Stimulated activated CD8-positive, alpha-beta memory T cell treated with anti-CD3 and anti-CD28 coated beads, Interleukin-7, amount 100 ng/mL, for 24 hours (primary cell): ENCODE measurements at regions not wholly inside any gene's neighbourhood (a gene's known extent, or its start where the extent isn't known, plus 50 kb on each side); places are given as distances from the start of the nearest gene placed in this dataset.

Experiments used
- DNase-seq: peaks from one replicate; pipeline ENCODE4 v3.0.0-alpha.2; 2020; ENCODE audit warnings: low read depth

DNA sequence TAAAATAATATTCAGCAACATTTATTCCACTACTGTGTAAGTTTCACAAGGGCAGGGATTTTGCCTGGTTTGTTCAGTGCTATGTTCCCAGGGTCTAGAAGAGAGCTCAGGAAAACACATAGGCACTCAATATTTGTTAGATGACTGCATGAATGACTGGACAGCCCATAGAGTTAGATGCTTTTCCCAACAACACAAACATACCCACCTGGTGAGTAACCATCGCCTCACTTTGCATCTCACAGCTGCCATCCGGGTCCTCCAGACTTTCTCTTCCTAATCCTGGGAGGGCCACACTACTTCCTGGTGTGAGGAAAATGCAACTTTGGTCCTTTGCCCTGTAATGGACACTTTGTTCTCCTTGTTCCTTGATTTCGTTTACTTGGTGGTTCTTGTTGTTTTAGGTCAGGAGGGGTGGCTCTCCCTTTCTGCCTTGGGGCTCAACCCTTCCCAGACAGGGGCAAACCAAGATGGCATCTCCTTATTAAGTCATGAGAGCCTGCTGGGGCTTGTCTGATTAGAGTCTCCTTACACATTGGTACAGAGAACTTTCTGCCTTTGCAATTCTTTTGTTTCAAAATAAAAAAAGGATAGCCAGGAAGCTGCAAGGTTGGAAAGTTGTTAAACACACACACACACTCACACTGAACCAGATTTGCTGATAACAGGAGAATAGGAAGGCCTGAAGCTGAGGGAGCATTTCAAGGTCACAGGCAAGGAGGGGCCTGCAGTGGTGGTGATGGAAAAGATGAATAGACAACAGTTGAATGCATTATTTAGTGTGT is 190.6 kb downstream of the MID1IP1 start:
- DNase-seq: no peak

DNA sequence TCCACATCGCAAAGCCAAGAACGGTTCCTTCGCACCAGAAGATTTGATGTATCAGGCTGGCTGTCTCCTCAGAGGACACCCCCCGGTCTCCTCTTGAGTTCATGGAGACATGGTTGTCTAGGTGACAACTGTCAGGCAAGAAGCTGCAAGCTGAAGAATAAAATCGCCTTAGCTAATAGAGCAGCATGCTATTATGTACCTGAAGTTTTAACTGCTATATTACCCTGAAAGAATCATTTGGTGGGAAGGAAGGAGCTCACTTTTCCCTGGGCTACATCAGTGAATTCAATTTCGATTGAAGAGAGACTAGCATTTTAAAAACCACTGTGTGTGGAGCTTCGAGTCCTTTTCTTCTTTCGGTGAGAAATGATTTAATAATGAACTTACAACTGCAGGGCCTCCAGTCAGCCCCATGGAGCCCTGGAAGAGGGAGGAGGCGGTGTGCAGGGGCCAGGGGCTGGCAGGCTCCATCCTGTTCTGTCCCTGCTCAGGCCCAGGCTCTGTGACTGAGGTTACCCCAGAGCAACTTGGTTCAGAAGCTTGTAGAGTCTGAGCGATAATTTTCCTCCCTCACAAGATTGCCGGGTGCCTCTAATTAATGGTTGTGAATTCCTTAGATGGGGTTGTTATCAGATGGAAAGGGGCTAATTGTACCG is 191.3 kb downstream of the MID1IP1 start:
- no peak for DNase-seq

DNA sequence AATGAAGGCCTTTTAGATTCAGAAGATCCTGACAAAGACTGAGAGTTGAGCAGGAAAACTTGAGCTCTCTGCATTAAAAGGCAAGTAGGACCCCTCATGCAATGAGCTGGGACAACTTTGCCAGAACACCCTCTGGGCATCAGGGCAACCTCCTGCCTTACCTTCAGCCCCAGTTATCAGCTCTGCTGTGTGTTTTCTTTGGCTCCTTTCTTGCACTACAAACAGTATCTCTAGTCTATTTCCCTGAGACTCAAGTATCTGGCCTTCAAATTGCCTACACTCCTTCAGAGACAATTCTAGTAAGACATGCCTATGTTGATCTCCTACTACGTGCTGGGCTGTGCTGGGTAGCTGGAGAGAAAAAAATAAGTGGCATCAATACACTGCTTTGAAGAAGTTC is 192.2 kb downstream of the MID1IP1 start:
- no peak for DNase-seq

DNA sequence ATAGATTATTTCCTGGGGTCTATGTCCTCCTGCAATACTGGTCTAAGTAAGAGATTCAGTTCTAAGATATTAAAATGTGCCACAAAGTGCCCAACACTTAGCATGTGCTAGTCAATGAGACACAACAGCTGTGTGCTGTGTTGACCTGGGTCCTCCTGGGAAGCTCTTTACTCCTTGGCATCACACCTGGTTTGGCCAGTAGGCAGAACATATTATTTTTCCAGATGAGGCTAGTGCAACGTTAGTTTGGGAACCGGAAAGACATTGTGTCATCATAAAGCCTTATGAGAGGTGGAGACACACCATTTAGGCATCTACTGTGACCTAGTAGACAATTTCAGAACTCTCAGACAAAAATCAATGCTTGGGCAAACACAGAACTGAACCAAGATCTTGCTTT is 197.8 kb downstream of the MID1IP1 start:
- DNase-seq: no peak

DNA sequence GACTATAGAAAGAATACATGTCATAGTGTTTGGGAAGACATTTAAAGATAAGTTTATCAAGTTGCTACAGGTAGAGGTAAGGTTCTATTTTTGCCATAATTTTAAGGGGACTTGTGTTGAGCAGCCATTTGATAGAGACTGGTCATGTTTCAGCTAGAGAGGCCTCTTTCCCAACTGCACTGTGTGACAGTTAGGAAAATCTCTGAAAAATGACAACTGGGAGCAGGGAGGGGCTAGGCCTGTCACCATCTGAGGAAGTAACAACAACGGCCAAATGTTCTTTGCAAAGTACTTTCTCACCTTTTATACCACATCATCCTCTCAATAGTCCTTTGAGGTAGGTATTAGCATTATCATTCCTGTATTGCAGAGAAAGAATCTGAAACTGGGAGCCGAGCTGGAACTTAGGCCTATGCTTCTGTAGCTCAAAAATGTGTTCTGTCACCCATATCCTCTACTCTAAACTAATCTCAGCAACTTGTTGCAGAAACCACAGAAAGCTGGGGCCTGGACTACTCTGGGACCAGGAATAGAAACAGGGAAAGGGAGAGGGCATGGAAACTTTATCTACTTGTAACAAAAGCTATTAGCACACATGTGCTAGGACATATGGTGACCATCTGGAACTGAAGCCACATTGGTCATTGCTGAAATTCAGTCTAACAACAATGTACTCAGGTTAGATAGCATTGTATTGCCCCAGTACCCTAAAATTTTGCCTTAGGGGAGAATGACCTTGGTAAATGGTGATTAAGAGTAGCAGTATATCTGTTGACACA is 198.9 kb downstream of the MID1IP1 start:
- DNase-seq: no peak

DNA sequence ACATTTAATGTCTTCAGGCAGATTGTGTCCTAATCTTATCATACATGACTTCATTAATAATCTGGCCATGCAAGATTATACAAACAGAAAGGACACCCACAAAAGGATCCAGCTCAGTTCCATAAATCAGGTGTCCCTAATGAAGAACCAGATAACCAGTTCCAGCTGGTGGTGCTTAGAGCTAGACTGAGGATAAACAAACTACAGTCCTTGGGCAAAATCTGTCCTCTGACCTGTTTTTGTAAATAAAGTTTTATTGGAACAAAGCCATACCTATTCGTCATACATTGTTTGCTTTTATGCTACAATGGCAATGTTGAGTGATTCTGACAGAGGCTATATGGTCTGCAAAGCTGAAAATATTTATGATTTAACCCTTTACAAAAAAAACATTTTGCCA is 199.5 kb downstream of the MID1IP1 start:
- DNase-seq: no peak

DNA sequence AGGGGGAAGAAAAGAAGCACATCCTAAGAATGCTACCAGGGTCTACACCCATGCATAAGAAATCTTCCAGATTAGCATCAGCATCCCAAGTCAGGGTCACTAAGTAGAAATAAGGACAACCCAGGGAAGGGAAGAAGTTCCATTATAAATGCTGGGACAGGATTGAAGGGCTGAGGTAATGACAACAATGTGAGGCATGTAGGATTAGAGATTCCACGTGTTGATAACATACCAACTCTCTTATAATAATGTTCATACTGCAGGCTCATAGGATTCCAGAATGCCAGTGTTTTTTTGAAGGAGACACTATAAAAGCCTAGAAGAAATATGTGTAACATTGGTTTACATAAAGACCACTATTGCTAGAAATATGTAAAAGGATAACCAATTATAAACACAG is 201.2 kb downstream of the MID1IP1 start:
- DNase-seq: no peak

DNA sequence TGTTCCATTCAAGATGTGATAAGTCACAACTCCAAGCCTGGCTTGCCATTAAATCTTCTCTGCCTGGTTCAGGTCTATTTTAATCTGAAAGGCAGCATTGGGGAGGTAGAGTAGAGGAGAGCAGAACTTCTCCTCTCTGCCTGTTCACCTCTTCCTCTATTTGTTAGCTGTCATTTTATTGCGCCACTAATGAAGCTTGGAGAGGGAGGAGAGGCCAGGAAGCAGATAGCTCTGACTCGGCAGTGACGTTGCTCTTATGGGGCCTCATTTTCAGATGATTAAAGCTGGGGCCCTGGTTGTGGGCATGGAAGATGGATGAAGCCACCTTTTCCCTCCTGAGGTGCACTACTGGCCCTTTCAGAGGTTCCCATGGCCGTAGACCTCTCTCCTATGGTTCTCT is 207.3 kb downstream of the MID1IP1 start:
- DNase-seq: no peak

DNA sequence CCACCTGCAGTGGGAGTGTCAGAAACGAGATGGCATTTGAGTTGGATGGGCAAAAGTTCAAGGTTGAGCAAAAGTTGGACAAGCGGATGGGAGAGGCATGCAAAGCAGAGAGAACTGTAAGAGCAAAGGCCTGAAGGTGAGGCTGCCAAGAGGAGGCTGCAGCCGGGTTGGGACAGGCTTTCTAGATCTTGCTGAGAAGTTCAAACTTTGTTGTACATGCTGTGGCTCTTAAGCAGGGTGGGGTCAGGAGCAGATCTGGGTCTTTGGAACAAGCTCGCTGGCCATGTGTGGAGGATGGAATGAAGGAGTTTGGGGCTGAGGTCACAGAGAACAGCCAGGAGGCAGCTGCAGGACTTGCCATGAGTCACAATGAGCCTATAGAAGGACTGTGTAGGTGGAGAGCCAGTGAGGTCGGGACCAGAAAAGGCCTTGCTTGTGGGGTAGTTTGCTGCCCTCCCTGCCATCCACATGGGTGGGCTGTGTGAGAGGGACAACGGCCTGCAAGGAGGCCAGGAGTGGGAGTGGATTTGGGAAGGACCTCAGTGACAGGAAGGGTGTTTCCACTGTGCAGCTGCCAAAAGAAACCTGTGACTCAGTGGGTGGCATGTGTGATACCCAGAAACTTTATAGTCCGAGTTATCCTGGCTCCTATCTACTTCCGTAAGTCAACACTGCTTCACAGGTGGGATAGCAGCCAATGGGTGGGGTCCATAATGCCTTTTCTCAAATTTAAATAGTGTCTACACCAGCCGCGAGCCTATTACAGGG is 210.4 kb downstream of the MID1IP1 start:
- DNase-seq: no peak

DNA sequence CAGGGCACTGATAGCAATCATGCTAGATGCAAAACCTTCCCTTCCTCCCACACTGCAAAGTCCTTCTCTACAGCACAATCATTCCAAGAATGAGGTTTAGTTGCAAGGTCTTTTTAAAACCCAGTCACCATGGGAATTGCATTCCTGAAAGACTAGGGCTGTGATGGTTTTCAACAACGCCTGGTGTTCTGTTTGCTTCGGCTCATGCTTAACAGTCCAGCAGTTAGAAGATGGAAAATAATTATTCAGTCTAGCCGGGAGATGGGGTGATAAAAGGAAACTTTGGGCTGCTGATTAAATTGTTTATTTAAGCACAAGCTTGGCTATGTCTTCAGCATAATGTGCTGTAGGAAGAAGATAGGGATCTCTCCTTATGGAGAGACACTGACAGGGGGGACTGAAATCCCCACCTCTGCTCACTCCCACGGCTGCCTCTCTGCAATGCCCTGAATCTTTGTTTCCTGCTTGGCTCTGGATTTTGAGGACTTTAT is 211.4 kb downstream of the MID1IP1 start:
- DNase-seq: no peak

DNA sequence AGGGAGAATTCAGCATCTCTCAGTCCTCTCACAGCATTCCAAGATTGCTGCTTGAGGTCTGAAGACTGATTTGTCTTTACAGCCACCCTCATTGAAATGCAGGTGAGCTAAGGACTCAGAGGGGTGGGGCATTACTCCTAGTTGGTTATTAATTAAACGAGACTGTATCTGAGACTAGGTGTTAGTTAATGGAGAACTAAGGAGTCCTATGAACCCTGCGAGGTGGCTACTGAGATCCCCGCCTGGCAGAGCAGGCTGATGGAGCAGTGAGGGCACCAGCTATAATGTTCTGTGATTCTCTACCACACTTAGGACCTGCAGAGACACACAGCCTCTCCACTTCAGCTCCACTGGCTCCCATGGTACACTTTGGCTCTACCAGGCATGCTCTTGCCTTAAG is 215.3 kb downstream of the MID1IP1 start:
- no peak for DNase-seq

DNA sequence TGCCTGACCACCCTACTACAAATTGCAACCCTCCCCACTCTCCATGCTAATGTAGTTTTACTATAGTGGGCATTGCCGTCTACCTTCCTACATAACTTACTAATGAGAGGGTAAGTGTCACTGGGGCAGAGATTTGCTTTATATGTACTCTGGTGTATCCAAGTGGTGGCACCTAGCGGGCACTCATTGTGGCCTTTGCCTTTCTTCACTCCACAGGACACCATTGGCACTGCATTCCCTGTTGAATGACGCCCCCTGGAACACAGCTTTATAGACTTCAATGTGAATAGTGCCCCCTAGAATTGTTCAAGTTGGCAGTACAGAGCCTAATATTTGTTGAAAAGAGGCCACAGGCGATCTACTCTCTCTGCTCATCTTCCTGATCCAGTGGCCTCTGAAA is 215.8 kb downstream of the MID1IP1 start:
- DNase-seq: no peak

DNA sequence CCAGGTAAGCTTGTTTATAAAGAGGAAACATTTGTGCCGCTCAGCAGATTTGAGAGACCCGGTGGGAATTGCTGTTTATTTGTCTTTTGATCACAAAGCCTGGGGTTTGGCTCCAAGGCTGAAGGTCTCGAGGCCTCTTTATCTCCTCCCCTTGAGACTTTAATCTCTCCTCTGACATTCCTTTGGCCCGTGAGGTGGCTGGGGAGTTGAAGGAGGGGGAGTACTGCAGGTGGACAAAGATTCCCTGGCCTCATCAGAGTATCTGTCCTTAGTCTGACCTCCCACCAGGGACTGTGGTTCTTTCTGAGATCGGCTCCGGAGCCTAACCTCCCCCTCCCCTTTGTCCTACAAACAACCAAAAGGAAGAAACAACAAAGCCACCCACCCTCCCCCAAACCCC is 216.5 kb downstream of the MID1IP1 start:
- no peak for DNase-seq

DNA sequence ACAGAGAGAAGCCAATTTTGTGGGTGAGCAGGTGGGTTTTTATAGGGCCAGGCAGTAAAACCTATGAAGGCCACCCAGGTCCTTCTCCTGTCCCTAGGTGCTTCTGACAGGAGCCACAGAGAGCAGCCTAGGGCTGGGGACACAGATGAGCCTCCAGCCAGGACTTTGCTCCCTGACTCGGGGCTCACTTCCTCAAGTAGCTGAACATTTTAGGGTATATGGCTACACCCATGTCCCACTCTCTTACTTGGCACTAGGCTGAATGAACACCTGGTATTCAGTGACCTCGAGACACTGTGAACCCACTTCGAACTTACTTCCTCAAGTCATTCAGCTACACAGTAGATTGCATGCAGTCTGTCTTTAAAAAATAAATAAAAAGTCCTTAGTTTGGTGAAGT is 217.3 kb downstream of the MID1IP1 start:
- no peak for DNase-seq

DNA sequence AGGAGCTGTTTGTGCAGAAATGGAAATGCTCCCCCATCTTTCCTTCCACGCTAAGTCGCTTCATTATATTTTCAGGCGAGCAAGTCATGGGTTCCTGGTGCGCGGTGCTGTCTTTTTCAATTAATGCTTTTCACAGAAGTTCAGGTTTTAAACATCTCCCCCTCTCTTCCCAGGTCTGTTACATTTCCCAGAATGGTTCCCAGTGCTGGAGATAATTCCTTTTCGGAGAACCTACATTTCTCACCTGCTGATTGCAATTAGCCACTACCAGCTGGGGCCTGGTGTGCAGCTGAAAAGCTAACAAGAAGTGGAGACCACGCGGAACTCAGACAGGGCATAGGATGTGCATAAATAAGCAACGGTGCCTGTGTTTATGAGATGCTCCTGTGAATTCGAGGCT is 217.8 kb downstream of the MID1IP1 start:
- no peak for DNase-seq

DNA sequence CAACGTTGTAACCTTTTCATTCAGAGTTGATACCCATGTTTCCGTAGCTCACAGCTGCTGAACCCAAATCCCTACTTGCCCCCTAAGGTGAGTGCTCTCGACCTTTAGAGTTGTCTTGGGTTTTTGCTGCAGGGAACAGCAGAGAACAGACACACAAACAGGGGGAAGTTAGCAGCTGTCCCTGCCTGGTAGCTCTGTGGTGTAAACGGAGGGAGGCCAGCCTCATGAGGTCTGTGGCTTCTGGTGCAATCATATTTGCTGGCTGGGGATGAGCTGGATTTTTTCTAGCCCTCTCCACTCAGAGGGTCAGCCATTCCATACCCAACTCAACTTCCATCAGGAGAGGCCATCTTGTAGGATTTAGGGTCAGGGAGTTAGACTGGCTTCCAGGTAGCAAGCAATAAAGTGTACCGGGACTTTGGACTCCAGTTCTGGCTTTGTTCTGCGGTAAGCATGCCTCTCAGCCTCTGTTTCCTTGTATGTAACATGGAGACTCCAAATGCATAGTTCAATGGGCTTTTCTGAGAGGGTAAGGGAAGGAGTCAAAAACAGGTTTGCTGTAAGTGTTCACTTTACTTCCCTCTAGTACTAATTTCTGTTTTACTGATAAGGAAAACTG is 218.9 kb downstream of the MID1IP1 start:
- no peak for DNase-seq

DNA sequence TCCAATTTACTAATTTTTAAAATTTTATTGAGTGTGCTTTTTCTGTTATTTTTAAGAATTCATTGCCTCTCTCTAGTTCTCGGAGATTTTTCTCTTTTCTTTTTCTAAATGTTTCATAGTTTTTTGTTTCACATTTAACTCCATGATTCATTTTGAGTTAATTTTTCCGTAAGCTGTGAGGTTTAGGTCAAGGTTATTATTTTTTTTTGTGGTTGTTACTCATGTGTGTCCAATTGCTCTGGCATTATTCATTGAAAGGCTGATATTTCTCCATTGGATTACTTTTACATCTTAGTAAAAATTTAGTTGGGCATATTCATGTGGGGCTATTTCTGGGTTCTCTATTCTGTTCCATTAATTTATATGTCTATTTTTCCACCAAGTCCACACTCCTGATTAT is 220.8 kb downstream of the MID1IP1 start:
- no peak for DNase-seq

DNA sequence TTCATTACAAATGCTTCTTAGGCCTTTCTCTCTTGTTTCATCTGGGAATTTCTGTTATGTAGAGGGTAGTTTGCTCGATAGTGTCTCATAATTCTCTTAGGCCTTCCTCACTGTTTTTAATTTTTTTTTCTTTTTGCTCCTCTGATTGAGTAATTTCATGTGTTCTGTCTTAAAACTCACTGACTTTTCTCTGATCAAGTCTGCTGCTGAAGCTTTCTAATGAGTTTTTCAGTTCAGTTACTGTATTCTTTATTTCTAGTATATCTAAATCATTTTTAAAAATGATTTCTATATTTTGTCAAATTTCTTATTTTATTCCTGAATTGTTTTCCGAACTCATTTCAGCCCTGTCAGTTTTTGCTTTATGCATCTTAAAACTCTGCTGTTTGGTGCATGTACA is 228.0 kb downstream of the MID1IP1 start:
- DNase-seq: no peak

DNA sequence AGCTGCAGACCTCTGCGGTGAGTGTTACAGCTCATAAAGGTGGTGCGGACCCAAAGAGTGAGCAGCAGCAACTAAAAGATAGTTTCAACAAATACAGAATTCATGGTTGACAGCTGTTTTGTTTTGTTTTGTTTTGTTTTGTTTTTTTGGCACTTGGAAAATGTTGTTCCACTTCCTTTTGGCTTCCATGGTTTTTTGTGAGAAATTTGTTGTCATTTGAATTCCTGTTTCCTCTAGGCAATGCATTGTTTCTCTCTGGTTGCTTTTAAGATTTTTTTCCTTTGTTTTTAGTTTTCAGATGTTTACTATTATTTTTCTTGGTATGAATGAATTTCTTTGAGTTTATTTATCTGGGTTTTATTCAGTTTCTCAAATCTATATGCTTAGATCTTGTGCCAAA is 229.4 kb downstream of the MID1IP1 start:
- DNase-seq: no peak

DNA sequence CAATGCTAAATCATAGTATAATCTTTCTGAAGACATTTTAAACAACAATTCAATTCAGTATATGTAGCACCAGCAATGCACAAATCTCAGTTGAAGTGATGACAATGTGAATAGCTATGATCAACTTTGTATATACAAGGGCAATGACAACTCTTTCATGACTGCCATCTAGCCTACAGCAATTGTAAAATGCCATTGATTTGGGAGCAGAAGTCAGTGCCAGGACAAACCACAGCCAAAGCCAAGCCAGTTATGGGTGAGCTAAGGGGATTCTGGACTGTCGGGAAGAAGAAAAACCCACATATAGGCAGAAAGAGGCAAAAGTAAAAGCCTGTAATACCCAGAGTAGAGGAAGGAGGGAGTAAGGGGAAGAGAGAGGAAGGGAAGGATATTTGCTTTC is 238.6 kb downstream of the MID1IP1 start:
- no peak for DNase-seq

DNA sequence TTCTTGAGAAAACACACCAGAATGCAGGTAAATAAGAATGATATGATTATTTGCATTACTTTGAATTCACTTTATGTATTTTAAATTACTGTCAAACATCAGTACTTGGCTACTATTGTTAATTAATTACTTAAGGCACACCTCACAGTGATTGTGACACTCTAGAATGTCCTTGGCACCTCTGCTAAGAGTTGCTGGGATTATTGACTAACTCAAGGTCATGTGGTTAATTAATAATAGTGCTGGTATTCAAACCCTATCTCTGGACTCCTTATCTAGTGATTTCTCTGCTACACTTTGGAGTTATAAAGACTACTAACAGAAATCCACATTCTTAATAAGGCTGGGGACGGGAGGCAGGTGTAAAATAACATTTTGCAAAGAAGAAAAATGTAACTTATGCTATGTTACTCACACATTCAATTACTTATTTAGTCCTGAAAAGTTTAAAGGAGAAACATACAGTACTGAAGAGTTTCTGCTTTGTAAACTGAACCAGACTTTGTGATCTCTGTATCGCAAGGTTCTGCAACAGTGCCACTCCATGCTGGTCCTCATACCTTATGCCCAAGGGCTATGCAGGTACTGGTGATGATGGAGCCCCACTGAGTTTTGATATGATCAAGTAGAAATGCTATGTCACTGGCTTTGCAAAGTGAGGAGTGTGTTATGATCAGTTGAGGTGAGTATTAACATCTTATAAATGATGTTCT is 242.7 kb downstream of the MID1IP1 start:
- no peak for DNase-seq
